ENCODE measurements at regions not wholly inside any gene's neighbourhood (a gene's known extent, or its start where the extent isn't known, plus 50 kb on each side); places are given as distances from the start of the nearest gene placed in this dataset.
A peak's percentile ranks its signal among the peaks of the same experiment; 100 is the strongest.

DNA sequence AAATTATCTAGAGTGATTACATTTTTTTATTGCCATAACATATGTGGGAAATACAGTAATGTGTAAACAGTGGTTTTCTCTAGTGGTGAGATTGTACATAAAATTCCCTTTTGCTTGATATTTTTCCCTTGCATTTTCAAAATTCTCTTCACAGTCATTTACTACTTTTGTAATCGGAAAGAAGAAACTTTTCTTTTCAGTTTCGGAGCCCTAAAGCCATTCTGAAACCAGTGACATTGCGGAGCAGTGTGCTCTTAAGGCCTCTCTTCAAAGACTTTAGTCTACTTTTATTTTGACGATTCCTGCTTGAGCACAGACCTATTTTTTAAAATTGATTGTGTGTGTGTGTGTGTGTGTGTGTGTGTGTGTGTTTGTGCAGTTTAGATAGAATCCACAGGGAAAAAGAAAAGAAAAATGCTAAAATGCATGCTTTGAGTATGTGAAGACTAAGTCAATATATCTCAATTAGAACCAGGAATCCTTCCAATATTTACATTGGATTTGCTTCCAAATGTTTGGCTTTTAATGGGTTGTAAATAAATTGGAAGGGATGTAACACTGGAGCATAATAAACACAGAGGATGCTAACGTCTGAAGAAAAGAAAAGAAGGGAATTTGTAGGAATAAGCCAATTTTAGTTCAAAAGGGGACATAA is 357.4 kb downstream of the RND3 start:
- TF ChIP-seq, protein P1, sequence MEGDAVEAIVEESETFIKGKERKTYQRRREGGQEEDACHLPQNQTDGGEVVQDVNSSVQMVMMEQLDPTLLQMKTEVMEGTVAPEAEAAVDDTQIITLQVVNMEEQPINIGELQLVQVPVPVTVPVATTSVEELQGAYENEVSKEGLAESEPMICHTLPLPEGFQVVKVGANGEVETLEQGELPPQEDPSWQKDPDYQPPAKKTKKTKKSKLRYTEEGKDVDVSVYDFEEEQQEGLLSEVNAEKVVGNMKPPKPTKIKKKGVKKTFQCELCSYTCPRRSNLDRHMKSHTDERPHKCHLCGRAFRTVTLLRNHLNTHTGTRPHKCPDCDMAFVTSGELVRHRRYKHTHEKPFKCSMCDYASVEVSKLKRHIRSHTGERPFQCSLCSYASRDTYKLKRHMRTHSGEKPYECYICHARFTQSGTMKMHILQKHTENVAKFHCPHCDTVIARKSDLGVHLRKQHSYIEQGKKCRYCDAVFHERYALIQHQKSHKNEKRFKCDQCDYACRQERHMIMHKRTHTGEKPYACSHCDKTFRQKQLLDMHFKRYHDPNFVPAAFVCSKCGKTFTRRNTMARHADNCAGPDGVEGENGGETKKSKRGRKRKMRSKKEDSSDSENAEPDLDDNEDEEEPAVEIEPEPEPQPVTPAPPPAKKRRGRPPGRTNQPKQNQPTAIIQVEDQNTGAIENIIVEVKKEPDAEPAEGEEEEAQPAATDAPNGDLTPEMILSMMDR (IDR thresholded peaks at IDR 0.05) = no peak
- no peak overlapping the region for H3K27ac Mint-ChIP-seq
- no peak for DNase-seq
- no peak overlapping the region for H3K4me3 Mint-ChIP-seq
- H3K9me3 Mint-ChIP-seq = peaks cover 18% of the 10 kb centered on the region
- peaks cover 24% of the 10 kb centered on the region for H3K4me1 Mint-ChIP-seq
- H3K27me3 Mint-ChIP-seq (ENCODE audit: low read depth, poor library complexity) = peaks cover 33% of the 10 kb centered on the region
- H3K36me3 Mint-ChIP-seq (ENCODE audit: low read depth) = peaks cover 8% of the 10 kb centered on the region

DNA sequence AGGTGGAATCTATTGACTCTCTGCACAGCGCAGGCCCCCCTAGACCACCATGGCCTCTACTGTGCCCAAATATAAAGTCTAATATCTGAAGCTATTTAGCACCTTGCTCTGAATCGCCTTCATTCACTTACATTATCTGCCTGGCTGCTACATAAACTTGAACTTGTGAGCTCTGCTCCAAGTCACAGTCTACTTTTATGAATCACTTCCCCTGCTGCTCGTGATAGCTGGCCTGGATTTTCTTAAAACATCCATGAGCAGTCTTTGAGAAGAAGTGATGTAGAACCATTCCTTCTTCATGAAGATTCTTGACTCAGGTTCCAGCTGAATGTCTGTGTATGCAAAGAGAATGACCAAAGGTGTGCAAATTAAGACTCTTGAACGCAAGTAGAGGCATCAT is 359.5 kb downstream of the RND3 start:
- peaks cover 46% of the 10 kb centered on the region for H3K27me3 Mint-ChIP-seq (ENCODE audit: low read depth, poor library complexity)
- H3K4me1 Mint-ChIP-seq = peaks cover 24% of the 10 kb centered on the region
- peaks cover 8% of the 10 kb centered on the region for H3K36me3 Mint-ChIP-seq (ENCODE audit: low read depth)
- peaks cover 18% of the 10 kb centered on the region for H3K9me3 Mint-ChIP-seq
- DNase-seq = no peak
- no peak overlapping the region for H3K27ac Mint-ChIP-seq
- no peak overlapping the region for H3K4me3 Mint-ChIP-seq
- TF ChIP-seq, protein P1 (IDR thresholded peaks at IDR 0.05) = no peak

DNA sequence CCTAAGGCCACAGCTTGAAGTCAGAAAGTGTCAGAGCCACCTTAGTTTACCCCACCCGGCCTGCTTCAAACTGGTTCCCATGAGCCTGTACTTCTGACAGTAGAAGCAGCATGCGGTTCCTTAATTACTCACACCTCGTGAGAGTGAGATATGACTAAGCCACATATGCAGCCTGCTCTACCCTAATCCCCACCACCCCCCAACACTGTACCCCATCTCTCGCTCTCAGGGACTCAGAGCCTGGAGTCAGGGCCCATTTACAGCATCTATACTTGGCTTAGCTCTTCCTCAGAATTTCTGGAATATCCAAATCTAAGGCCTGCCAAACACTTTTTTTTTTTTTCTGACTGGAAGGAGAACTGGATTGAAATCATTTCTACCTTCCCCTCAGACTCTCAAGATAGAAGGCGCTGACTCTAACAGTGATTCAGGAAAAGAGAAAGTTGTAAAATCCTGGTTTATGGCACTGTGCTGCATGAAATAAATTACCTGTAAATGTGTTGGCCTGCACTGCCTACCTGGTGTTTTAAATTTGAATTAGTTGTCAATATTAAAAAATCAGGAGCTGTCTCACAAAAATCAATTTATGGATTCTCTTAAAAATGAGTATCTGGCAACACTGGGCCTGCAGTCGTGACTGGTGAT is 360.0 kb downstream of the RND3 start:
- TF ChIP-seq, protein P1 (IDR thresholded peaks at IDR 0.05) = no peak
- H3K4me3 Mint-ChIP-seq = no peak overlapping the region
- peaks cover 24% of the 10 kb centered on the region for H3K4me1 Mint-ChIP-seq
- peaks cover 8% of the 10 kb centered on the region for H3K36me3 Mint-ChIP-seq (ENCODE audit: low read depth)
- no peak overlapping the region for H3K27ac Mint-ChIP-seq
- H3K27me3 Mint-ChIP-seq (ENCODE audit: low read depth, poor library complexity) = peaks cover 46% of the 10 kb centered on the region
- H3K9me3 Mint-ChIP-seq = peaks cover 18% of the 10 kb centered on the region
- DNase-seq = no peak

DNA sequence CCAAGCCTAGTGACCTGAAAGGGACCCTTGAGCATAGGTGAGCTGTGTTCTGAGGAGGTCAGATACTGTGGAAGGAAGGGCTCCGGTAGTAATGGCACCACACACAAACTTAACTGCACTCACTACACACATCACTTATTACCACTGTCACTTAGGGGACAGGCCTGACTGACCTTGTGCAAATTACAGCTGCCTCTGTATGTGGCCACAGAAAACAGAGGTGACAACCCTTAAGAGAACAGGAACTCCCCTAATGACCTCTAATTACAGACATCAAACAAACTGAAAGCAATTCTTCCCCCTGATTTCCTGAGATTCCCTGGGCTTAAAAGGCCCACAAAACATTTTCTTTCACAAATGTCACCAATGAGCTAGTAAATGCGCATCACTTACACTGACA is 360.6 kb downstream of the RND3 start:
- Mint-ChIP-seq H3K27me3 (ENCODE audit: low read depth, poor library complexity) (peaks cover 50% of the 10 kb centered on the region), H3K4me3 (no peak overlapping the region), H3K27ac (no peak overlapping the region), H3K9me3 (peaks cover 18% of the 10 kb centered on the region), H3K36me3 (ENCODE audit: low read depth) (peaks cover 8% of the 10 kb centered on the region), H3K4me1 (peaks cover 24% of the 10 kb centered on the region)
- TF ChIP-seq, protein P1 (IDR thresholded peaks at IDR 0.05) = no peak
- DNase-seq = no peak

DNA sequence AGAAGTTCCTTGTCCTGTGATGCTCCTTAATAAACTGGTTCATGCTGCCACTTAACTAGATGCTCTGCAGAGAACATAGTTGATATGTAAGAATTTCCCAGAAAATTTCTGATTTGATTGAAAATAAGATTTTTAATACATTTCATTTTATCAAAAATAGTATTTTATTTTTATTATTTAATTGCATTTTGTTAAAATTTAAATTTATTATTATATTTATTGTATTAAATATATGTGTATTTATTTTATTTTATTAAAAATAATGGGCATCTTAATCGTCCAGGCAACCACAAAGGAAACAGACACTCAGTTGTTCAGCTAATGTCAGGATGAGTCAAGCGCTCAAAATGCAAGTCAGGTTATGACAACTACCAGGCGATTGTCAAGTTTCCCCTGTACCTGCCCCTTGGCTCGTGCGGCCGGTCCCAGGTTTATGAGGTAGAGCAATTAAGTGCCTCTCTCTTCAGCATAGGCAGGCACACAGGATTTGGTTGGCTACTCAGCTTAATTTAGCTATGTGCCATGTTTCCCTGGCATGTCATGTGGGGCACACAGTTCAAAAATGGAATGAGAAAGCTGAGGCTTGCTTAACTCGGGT is 361.2 kb downstream of the RND3 start:
- TF ChIP-seq, protein P1 (IDR thresholded peaks at IDR 0.05) = no peak
- peak overlapping the region; percentile 21 for H3K4me3 Mint-ChIP-seq
- H3K27ac Mint-ChIP-seq = no peak overlapping the region

More for the DNA sequence above, 361.2 kb downstream of the RND3 start:
- H3K9me3 Mint-ChIP-seq = peaks cover 18% of the 10 kb centered on the region
- H3K4me1 Mint-ChIP-seq = peaks cover 24% of the 10 kb centered on the region
- peak; percentile 21 for DNase-seq
- peaks cover 49% of the 10 kb centered on the region for H3K27me3 Mint-ChIP-seq (ENCODE audit: low read depth, poor library complexity)
- H3K36me3 Mint-ChIP-seq (ENCODE audit: low read depth) = peaks cover 8% of the 10 kb centered on the region

All from nephron progenitor cell (in vitro differentiated cells).